ENCODE measurements at regions not wholly inside any gene's neighbourhood (a gene's known extent, or its start where the extent isn't known, plus 50 kb on each side); places are given as distances from the start of the nearest gene placed in this dataset.

- no peak for TF ChIP-seq REST (IDR thresholded peaks at IDR 0.05; ENCODE audit: low read depth, low read length)
- TF ChIP-seq SMAD1 (IDR thresholded peaks at IDR 0.05; ENCODE audit: low read depth, partially characterized antibody) = no peak
Measured at GRCh38 chr18:29496152-29496680, 1319.3 kb upstream of the CDH2 start (continued).

- no peak overlapping the region for H3K4me2 ChIP-seq (ENCODE audit: control insufficient read depth, insufficient read depth)
- in situ Hi-C loops (cut with MboI) = no loop called here
- TF ChIP-seq SPI1 (IDR thresholded peaks at IDR 0.05; ENCODE audit: borderline replicate concordance, insufficient read depth, low read depth, low read length) = no peak
- no peak for TF ChIP-seq ZSCAN29 (IDR thresholded peaks at IDR 0.05)
- no peaks in the 10 kb centered on the region for H3K36me3 ChIP-seq (ENCODE audit: control insufficient read depth in 2 of 2, insufficient read depth in 2 of 2, low read length in 1 of 2)
- no peaks in the 10 kb centered on the region for H3K79me2 ChIP-seq (ENCODE audit: control insufficient read depth, insufficient read depth, low read length)
- ChIA-PET CTCF (no interaction called here), SMC1A (ENCODE audit: uncharacterized antibody, unreplicated experiment) (no interaction called here), POLR2A (no interaction called here), RAD21 (ENCODE audit: unreplicated experiment) (no interaction called here)
- no peak for DNase-seq (ENCODE audit: low read depth, low spot score)
- no peak overlapping the region for H3K9ac ChIP-seq (ENCODE audit: control insufficient read depth, insufficient read depth, low read length)
- ATAC-seq = no peak
- no peak overlapping the region for H3K4me3 ChIP-seq
- no TSS peak for BruUV-seq (replicated peaks)
- no peaks in the 10 kb centered on the region for H3K9me3 ChIP-seq (replicated peaks; ENCODE audit: control insufficient read depth, insufficient read depth, low read length)
- H2AFZ ChIP-seq (ENCODE audit: control insufficient read depth, low read depth, low read length) = no peak overlapping the region
- H4K20me1 ChIP-seq (ENCODE audit: control insufficient read depth, insufficient read depth) = no peaks in the 10 kb centered on the region
- intact Hi-C loops (cut with micrococcal nuclease; ENCODE audit: unreplicated experiment) = no loop called here
- no peaks in the 10 kb centered on the region for H3K27me3 ChIP-seq (replicated peaks in 1 of 2; ENCODE audit: control insufficient read depth in 2 of 2, insufficient read depth in 2 of 2, low read length in 1 of 2)
- no peaks in the 10 kb centered on the region for H3K4me1 ChIP-seq (ENCODE audit: control insufficient read depth, insufficient read depth, low read length)
- no peak for FAIRE-seq
- no peak overlapping the region for H3K27ac ChIP-seq (ENCODE audit: control insufficient read depth, insufficient read depth)
Measured at GRCh38 chr18:29494371-29494770, 1317.4 kb upstream of the CDH2 start.
